Mesendoderm (in vitro differentiated cells): ENCODE measurements at regions not wholly inside any gene's neighbourhood (a gene's known extent, or its start where the extent isn't known, plus 50 kb on each side); places are given as distances from the start of the nearest gene placed in this dataset.

Experiments
- DNase-seq: peaks from one replicate; pipeline ENCODE4 v3.0.0; 2013
- H2AK5ac ChIP-seq: 2 replicates; pipeline ENCODE4 v1.6.1; 2013; ENCODE audit warnings: low read length, inconsistent platforms
- H2BK120ac ChIP-seq: 2 replicates; pipeline ENCODE4 v1.6.1; 2013; ENCODE audit warnings: low read depth, mild to moderate bottlenecking, low read length, moderate library complexity, mixed read lengths
- H2BK15ac ChIP-seq: replicated peaks from 2 replicates; pipeline ENCODE4 v1.6.1; 2013; ENCODE audit warnings: low read depth, mild to moderate bottlenecking, moderate library complexity
- H2BK5ac ChIP-seq: 2 replicates; pipeline ENCODE4 v1.6.1; 2013; ENCODE audit warnings: low read length, inconsistent platforms
- H3K18ac ChIP-seq: 2 replicates; pipeline ENCODE4 v1.6.1; 2013; ENCODE audit warnings: mild to moderate bottlenecking, low read length, mixed read lengths
- H3K23ac ChIP-seq: one replicate; pipeline ENCODE4 v1.6.1; 2013; ENCODE audit warnings: low read length
- H3K27ac ChIP-seq: 2 replicates; pipeline ENCODE4 v1.5.1; 2013; ENCODE audit warnings: low read depth, mild to moderate bottlenecking, inconsistent platforms, low read length, moderate library complexity
- H3K27me3 ChIP-seq: 2 replicates; pipeline ENCODE4 v1.6.1; 2013; ENCODE audit warnings: low read length, control low read depth, mild to moderate bottlenecking, inconsistent platforms; ENCODE audit not compliant: insufficient read depth, poor library complexity
- H3K36me3 ChIP-seq: 2 replicates; pipeline ENCODE4 v1.6.1; 2013; ENCODE audit warnings: low read length, inconsistent platforms; ENCODE audit not compliant: control insufficient read depth, insufficient read depth
- H3K4ac ChIP-seq: one replicate; pipeline ENCODE4 v1.6.1; 2013; ENCODE audit warnings: low read depth, mild to moderate bottlenecking, low read length, moderate library complexity
- H3K4me1 ChIP-seq: 2 replicates; pipeline ENCODE4 v1.6.1; 2013; ENCODE audit warnings: low read depth, low read length, inconsistent platforms; ENCODE audit not compliant: control insufficient read depth
- H3K4me2 ChIP-seq: 2 replicates; pipeline ENCODE4 v1.6.1; 2013; ENCODE audit warnings: low read length
- H3K4me3 ChIP-seq: 2 replicates; pipeline ENCODE4 v1.5.1; 2013; ENCODE audit warnings: mild to moderate bottlenecking, low read length
- H3K56ac ChIP-seq: one replicate; pipeline ENCODE4 v1.6.1; 2013; ENCODE audit warnings: low read length
- H3K79me1 ChIP-seq: 2 replicates; pipeline ENCODE4 v1.6.1; 2013; ENCODE audit warnings: low read length, inconsistent platforms
- H3K79me2 ChIP-seq: 2 replicates; pipeline ENCODE4 v1.6.1; 2013; ENCODE audit warnings: mild to moderate bottlenecking, low read length; ENCODE audit not compliant: control insufficient read depth, insufficient read depth
- H3K9ac ChIP-seq: 2 replicates; pipeline ENCODE4 v1.6.1; 2013; ENCODE audit warnings: low read length, inconsistent platforms
- H4K5ac ChIP-seq: one replicate; pipeline ENCODE4 v1.6.1; 2013; ENCODE audit warnings: low read length
- H4K8ac ChIP-seq: one replicate; pipeline ENCODE4 v1.6.1; 2013; ENCODE audit warnings: low read depth, mild to moderate bottlenecking, control low read depth, low read length, moderate library complexity
- WGBS: extraction: QIAGEN DNeasy Blood & Tissue Kit; methylation state at CpG from one replicate; pipeline ENCODE4 v1.1.7; 2013; ENCODE audit warnings: low lambda C conversion rate, missing lambda C conversion rate; ENCODE audit not compliant: insufficient coverage; ENCODE audit errors: extremely low coverage; 5-methylcytosine and 5-hydroxymethylcytosine counted together

DNA sequence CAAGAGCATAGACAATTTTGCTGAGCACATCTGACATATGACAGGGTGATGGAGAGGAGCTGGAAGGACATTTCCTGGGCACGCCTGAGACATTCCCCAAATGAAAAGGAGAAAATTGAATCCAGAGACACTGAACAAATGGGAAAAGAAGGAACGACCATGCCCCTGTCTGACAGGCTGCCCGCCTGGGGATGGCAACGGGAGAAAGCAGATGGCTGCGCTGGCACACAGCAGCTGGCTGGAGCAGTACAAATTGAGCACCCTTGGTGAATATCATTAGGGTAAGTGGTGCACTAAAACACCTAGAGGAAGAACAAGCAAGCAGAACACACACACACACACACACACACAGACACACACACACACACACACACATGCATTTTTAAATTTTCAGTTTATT is 174.3 kb upstream of the DUSP10 start:
- H3K27ac ChIP-seq = no peak overlapping the region
- no peak overlapping the region for H3K9ac ChIP-seq
- WGBS = no CpG with 5 or more reads among the region's 5 CpGs
- no peak overlapping the region for H3K56ac ChIP-seq
- no peak for DNase-seq
- no peak overlapping the region for H3K23ac ChIP-seq
- H3K4ac ChIP-seq = no peak overlapping the region
- H3K79me1 ChIP-seq = no peaks in the 10 kb centered on the region
- no peaks in the 10 kb centered on the region for H3K79me2 ChIP-seq
- H3K4me3 ChIP-seq = no peak overlapping the region
- no peak overlapping the region for H2BK15ac ChIP-seq
- no peak overlapping the region for H4K5ac ChIP-seq
- H3K27me3 ChIP-seq = no peaks in the 10 kb centered on the region
- no peak overlapping the region for H2AK5ac ChIP-seq
- no peak overlapping the region for H2BK5ac ChIP-seq
- H2BK120ac ChIP-seq = no peak overlapping the region
- no peak overlapping the region for H3K18ac ChIP-seq
- no peak overlapping the region for H4K8ac ChIP-seq
- H3K4me1 ChIP-seq = no peaks in the 10 kb centered on the region
- no peak overlapping the region for H3K4me2 ChIP-seq
- no peaks in the 10 kb centered on the region for H3K36me3 ChIP-seq

DNA sequence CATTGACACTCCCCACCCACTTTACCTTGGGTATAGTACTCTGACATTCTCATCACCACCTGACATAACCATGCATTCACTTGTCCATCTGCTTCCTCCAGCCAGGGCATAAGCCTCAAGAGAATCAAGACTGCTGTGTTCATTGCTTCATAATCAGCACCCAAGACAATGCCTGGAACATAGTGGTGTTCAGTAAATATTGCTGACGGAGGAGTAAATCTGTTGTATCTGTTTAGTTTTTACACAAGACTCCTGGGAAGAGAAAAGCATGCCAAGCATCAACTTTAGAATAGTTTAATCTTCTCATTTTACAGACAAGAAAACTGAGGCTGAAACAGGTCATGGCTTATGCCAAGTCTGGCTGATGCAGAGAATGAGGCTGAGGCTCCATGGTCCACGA is 173.9 kb upstream of the DUSP10 start:
- WGBS = no CpG with 5 or more reads among the region's 2 CpGs
- no peak overlapping the region for H2BK15ac ChIP-seq
- no peaks in the 10 kb centered on the region for H3K27me3 ChIP-seq
- no peak for DNase-seq
- H2AK5ac ChIP-seq = no peak overlapping the region
- H3K4me2 ChIP-seq = no peak overlapping the region
- no peaks in the 10 kb centered on the region for H3K36me3 ChIP-seq
- no peak overlapping the region for H3K18ac ChIP-seq
- H2BK5ac ChIP-seq = no peak overlapping the region
- H3K79me2 ChIP-seq = no peaks in the 10 kb centered on the region
- H4K8ac ChIP-seq = no peak overlapping the region
- H4K5ac ChIP-seq = no peak overlapping the region
- H3K23ac ChIP-seq = no peak overlapping the region
- H3K4ac ChIP-seq = no peak overlapping the region
- H3K79me1 ChIP-seq = no peaks in the 10 kb centered on the region
- H3K4me1 ChIP-seq = no peaks in the 10 kb centered on the region
- no peak overlapping the region for H2BK120ac ChIP-seq
- H3K9ac ChIP-seq = no peak overlapping the region
- H3K27ac ChIP-seq = no peak overlapping the region
- no peak overlapping the region for H3K4me3 ChIP-seq
- no peak overlapping the region for H3K56ac ChIP-seq

DNA sequence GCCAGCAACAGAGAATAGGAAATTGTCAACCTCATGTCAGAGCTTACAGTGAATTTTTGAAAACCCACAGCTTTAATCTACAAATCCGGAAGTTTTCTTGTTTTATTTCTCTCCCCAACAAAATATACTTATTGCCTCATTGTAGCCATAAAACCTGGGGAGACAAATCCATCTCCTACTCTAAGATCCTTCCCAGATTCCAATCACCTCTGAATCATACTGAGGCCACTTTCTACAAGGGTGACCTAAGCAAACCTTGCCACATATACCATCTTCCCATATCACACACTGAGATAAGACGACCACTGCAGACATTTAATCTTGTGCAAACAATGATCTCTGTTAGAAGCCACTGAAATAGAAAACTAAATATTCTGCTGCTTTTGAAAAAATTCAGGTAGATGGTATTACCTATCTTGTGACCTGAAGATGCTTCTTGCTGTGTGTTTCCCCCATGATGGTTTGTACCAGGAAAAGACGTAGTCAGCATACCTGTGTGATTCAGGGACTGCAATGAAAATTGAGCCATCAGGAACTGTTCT is 171.5 kb upstream of the DUSP10 start:
- no CpG with 5 or more reads among the region's 3 CpGs for WGBS
- H3K18ac ChIP-seq = no peak overlapping the region
- no peaks in the 10 kb centered on the region for H3K4me1 ChIP-seq
- no peaks in the 10 kb centered on the region for H3K79me1 ChIP-seq
- H2AK5ac ChIP-seq = no peak overlapping the region
- no peak overlapping the region for H3K4me3 ChIP-seq
- H3K23ac ChIP-seq = no peak overlapping the region
- no peaks in the 10 kb centered on the region for H3K36me3 ChIP-seq
- H3K56ac ChIP-seq = no peak overlapping the region
- H4K8ac ChIP-seq = no peak overlapping the region
- no peaks in the 10 kb centered on the region for H3K79me2 ChIP-seq
- H2BK15ac ChIP-seq = no peak overlapping the region
- no peak overlapping the region for H3K4ac ChIP-seq
- no peak overlapping the region for H3K9ac ChIP-seq
- no peak overlapping the region for H3K27ac ChIP-seq
- H4K5ac ChIP-seq = no peak overlapping the region
- no peak overlapping the region for H2BK120ac ChIP-seq
- no peak overlapping the region for H3K4me2 ChIP-seq
- no peak overlapping the region for H2BK5ac ChIP-seq
- DNase-seq = no peak
- H3K27me3 ChIP-seq = no peaks in the 10 kb centered on the region

DNA sequence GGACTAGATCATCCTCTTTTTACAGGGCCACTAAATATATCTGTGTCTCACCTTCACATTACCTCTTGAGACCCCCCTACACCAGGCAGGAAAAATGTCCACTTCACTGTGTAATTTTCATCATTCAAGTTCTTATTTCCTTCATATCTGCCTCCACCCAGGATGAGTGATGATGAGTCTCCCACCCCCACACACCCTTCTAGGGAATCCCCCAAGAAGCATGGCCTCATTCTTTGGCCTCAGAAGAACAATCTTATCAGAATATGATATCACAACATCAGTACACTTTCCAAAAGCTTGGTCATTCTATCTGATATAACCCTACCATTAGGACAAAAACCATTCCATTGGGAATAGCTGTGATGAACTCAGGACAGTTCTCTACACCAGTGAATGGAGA is 170.3 kb upstream of the DUSP10 start:
- H3K4me3 ChIP-seq = no peak overlapping the region

DNA sequence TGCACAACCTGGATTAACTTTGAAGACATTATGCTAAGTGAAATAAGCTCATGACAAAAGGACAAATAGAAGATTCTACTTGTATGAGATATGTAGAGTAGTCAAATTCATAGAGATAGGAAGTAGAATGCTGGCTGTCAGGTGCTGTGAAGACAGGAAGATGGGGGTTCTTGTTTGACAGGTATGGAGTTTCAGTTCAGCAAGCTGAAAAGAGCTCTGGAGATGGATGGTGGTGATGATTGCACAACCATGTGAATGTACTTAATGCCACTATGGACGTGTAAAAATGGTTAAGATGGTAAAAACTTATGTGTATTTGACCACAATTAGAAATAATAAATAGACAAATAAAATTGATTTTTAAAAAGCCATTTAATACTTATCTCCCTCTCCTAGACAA is 169.8 kb upstream of the DUSP10 start:
- Histone ChIP-seq H2AK5ac (no peak overlapping the region), H2BK15ac (no peak overlapping the region), H2BK120ac (no peak overlapping the region), H3K4me1 (no peaks in the 10 kb centered on the region), H3K56ac (no peak overlapping the region), H3K4ac (no peak overlapping the region), H3K79me2 (no peaks in the 10 kb centered on the region), H3K23ac (no peak overlapping the region), H3K4me2 (no peak overlapping the region), H3K9ac (no peak overlapping the region), H4K8ac (no peak overlapping the region), H4K5ac (no peak overlapping the region), H3K36me3 (no peaks in the 10 kb centered on the region), H2BK5ac (no peak overlapping the region), H3K4me3 (no peak overlapping the region), H3K27ac (no peak overlapping the region), H3K27me3 (no peaks in the 10 kb centered on the region), H3K18ac (no peak overlapping the region), H3K79me1 (no peaks in the 10 kb centered on the region)
- no CpG with 5 or more reads among the region's 1 CpG for WGBS
- DNase-seq = no peak

More for the DNA sequence above, 170.3 kb upstream of the DUSP10 start:
- no peak overlapping the region for H3K23ac ChIP-seq
- H2BK120ac ChIP-seq = no peak overlapping the region
- H3K18ac ChIP-seq = no peak overlapping the region
- no peaks in the 10 kb centered on the region for H3K79me2 ChIP-seq
- no peak overlapping the region for H4K8ac ChIP-seq
- H3K27ac ChIP-seq = no peak overlapping the region
- H3K79me1 ChIP-seq = no peaks in the 10 kb centered on the region
- no peak overlapping the region for H3K56ac ChIP-seq
- H4K5ac ChIP-seq = no peak overlapping the region
- no peak overlapping the region for H3K9ac ChIP-seq
- no peak overlapping the region for H2BK15ac ChIP-seq
- no peak for DNase-seq
- no peak overlapping the region for H2AK5ac ChIP-seq
- H3K27me3 ChIP-seq = no peaks in the 10 kb centered on the region
- H3K4me1 ChIP-seq = no peaks in the 10 kb centered on the region
- H3K4ac ChIP-seq = no peak overlapping the region
- H3K36me3 ChIP-seq = no peaks in the 10 kb centered on the region
- no peak overlapping the region for H3K4me2 ChIP-seq
- H2BK5ac ChIP-seq = no peak overlapping the region

DNA sequence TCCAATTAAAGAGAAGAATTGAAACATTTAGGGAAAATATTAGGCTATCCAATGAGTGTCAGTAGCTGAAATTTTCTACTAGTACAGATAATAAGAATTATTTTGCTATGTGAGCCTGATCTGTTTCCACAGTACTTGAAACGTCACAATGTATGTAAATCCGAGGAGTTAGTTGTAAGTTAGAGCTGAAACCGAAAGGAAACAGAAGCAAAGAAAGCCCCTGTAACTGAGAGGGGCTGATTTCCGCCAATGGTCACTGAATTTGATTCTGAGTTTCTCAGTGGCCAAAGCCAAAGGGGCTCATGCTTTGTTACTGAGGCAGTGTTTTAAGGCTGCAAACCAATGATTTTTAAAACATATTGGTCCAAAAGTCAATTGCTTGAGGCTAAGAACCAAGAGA is 168.3 kb upstream of the DUSP10 start:
- Histone ChIP-seq H4K5ac (no peak overlapping the region), H2AK5ac (no peak overlapping the region), H2BK5ac (no peak overlapping the region), H3K23ac (no peak overlapping the region), H3K4me1 (no peaks in the 10 kb centered on the region), H2BK120ac (no peak overlapping the region), H3K36me3 (no peaks in the 10 kb centered on the region), H3K27ac (no peak overlapping the region), H3K4ac (peak overlapping the region; percentile 48), H3K18ac (no peak overlapping the region), H3K9ac (no peak overlapping the region), H4K8ac (no peak overlapping the region), H3K79me2 (no peaks in the 10 kb centered on the region), H3K79me1 (no peaks in the 10 kb centered on the region), H3K4me2 (no peak overlapping the region), H3K4me3 (no peak overlapping the region), H2BK15ac (no peak overlapping the region), H3K27me3 (no peaks in the 10 kb centered on the region), H3K56ac (no peak overlapping the region)
- DNase-seq = no peak
- WGBS = no CpG with 5 or more reads among the region's 4 CpGs
